SH-SY5Y (cell line): ENCODE measurements at regions not wholly inside any gene's neighbourhood (a gene's known extent, or its start where the extent isn't known, plus 50 kb on each side); places are given as distances from the start of the nearest gene placed in this dataset.

Experiments
- GATA2 ChIP-seq: IDR thresholded peaks from 2 replicates; pipeline ENCODE4 v1.6.1; 2011; ENCODE audit warnings: mild to moderate bottlenecking, low read depth, low read length
- GATA3 ChIP-seq: IDR thresholded peaks from 2 replicates; pipeline ENCODE4 v1.6.1; 2011; ENCODE audit warnings: low read depth, mild to moderate bottlenecking, low read length, moderate library complexity

GRCh38 chr7:26426096-26426495 is 134.4 kb downstream of the SNX10 start:
- TF ChIP-seq GATA2 (no peak), GATA3 (no peak)
